ENCODE measurements at regions not wholly inside any gene's neighbourhood (a gene's known extent, or its start where the extent isn't known, plus 50 kb on each side); places are given as distances from the start of the nearest gene placed in this dataset.

DNA sequence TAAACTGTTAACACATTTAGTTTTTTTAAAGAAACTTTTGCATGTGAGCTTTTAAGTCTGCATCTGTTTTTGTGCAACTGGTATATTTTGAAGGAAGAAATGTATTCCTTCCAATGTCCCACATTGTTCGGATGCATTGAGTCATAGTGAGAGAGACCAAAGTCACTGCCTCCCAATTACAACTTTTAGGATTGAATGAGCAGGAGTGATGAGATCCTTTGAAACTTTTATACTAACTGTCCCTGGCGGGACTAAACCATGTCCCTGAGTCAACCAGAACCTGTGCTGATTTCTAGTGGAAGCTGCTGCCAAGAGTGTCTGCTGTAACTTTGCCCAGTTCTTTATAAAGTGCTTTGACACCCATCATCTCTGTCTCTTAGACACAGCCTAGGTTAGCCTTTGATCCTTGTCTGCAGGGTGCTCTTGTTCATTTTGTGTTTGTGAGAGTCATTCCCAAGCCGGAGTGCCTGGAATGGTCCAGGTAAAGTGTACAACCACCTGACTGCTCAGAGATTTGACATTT, 122.7 kb downstream of the ZNF518B start:
- TF ChIP-seq, protein P1, sequence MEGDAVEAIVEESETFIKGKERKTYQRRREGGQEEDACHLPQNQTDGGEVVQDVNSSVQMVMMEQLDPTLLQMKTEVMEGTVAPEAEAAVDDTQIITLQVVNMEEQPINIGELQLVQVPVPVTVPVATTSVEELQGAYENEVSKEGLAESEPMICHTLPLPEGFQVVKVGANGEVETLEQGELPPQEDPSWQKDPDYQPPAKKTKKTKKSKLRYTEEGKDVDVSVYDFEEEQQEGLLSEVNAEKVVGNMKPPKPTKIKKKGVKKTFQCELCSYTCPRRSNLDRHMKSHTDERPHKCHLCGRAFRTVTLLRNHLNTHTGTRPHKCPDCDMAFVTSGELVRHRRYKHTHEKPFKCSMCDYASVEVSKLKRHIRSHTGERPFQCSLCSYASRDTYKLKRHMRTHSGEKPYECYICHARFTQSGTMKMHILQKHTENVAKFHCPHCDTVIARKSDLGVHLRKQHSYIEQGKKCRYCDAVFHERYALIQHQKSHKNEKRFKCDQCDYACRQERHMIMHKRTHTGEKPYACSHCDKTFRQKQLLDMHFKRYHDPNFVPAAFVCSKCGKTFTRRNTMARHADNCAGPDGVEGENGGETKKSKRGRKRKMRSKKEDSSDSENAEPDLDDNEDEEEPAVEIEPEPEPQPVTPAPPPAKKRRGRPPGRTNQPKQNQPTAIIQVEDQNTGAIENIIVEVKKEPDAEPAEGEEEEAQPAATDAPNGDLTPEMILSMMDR (IDR thresholded peaks at IDR 0.05; ENCODE audit: borderline replicate concordance, extremely low read depth, low read length, poor library complexity, severe bottlenecking) = no peak
- TF ChIP-seq EZH2 (IDR thresholded peaks at IDR 0.05; ENCODE audit: borderline replicate concordance, low read depth, low read length, severe bottlenecking) = no peak

Measured in DND-41 (cell line).